Esophagus muscularis mucosa (tissue), 3 donors: ENCODE measurements at regions not wholly inside any gene's neighbourhood (a gene's known extent, or its start where the extent isn't known, plus 50 kb on each side); places are given as distances from the start of the nearest gene placed in this dataset.

ENCODE experiments used
- POLR2A ChIP-seq: fragments of 450-650 bp; IDR thresholded peaks from one replicate; pipeline ENCODE4 v1.6.1; 2017; ENCODE audit warnings: antibody characterized with exemption, moderate library complexity, mild to moderate bottlenecking, low read depth
- TF ChIP-seq, protein P1 (sequence below), 3 experiments: fragments of 200-600 bp in 2 of 3; fragments of 450-650 bp in 1 of 3; sonication (generic) in 2 of 3; IDR thresholded peaks; one replicate each; pipeline ENCODE4 v1.5.1; 2017 to 2019; ENCODE audit warnings: antibody characterized with exemption in 3 of 3, mild to moderate bottlenecking in 2 of 3, moderate library complexity in 1 of 3

DNA sequence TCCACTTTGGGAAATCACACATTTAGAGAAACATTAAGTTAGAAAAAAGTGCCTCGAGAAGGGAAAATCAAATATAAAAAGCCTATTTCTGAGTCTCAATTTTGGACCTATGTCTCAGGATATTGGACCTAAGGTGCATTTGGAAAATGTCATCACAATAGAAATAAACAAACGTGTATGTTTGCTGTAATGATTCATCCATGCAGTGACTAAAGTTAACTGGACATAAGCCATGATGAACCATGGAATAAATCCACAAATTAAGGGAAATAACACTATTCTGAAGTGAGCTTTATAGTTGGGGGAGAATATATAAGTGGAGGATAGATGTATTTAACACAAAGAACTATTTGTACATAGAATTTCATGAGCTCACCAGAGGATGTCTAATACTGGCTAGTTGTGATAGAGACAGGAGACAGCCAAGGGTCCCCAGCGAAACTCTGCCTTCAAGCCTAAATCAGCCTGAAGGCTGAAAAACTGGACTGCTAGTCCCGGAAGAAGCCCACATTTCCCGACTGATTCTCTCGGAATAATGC, 963.3 kb upstream of the SPRY2 start:
- TF ChIP-seq, protein P1, sequence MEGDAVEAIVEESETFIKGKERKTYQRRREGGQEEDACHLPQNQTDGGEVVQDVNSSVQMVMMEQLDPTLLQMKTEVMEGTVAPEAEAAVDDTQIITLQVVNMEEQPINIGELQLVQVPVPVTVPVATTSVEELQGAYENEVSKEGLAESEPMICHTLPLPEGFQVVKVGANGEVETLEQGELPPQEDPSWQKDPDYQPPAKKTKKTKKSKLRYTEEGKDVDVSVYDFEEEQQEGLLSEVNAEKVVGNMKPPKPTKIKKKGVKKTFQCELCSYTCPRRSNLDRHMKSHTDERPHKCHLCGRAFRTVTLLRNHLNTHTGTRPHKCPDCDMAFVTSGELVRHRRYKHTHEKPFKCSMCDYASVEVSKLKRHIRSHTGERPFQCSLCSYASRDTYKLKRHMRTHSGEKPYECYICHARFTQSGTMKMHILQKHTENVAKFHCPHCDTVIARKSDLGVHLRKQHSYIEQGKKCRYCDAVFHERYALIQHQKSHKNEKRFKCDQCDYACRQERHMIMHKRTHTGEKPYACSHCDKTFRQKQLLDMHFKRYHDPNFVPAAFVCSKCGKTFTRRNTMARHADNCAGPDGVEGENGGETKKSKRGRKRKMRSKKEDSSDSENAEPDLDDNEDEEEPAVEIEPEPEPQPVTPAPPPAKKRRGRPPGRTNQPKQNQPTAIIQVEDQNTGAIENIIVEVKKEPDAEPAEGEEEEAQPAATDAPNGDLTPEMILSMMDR (IDR thresholded peaks at IDR 0.05): no peak
- TF ChIP-seq POLR2A: no peak
